ENCODE measurements at regions not wholly inside any gene's neighbourhood (a gene's known extent, or its start where the extent isn't known, plus 50 kb on each side); places are given as distances from the start of the nearest gene placed in this dataset.

GRCh38 chr11:130550984-130551383 lies 102.5 kb downstream of the ADAMTS15 start:
- H3K4me3 ChIP-seq (ENCODE audit: low read depth, low read length), result no peak overlapping the region
- no peak for DNase-seq (ENCODE audit: low read depth)
- no peak for TF ChIP-seq CTCF (IDR thresholded peaks at IDR 0.05; ENCODE audit: low read depth, low read length, missing control alignments)

GRCh38 chr11:130551388-130551787 lies 102.9 kb downstream of the ADAMTS15 start:
- TF ChIP-seq CTCF (IDR thresholded peaks at IDR 0.05; ENCODE audit: low read depth, low read length, missing control alignments), result no peak
- no peak for DNase-seq (ENCODE audit: low read depth)
- H3K4me3 ChIP-seq (ENCODE audit: low read depth, low read length), result no peak overlapping the region

GRCh38 chr11:130553306-130553705 lies 104.9 kb downstream of the ADAMTS15 start:
- DNase-seq (ENCODE audit: low read depth), result no peak
- no peak for TF ChIP-seq CTCF (IDR thresholded peaks at IDR 0.05; ENCODE audit: low read depth, low read length, missing control alignments)
- H3K4me3 ChIP-seq (ENCODE audit: low read depth, low read length), result no peak overlapping the region

- no peak for TF ChIP-seq CTCF (IDR thresholded peaks at IDR 0.05; ENCODE audit: low read depth, low read length, missing control alignments)
- DNase-seq (ENCODE audit: low read depth), result no peak
Measured at GRCh38 chr11:130554241-130555055, 106.0 kb downstream of the ADAMTS15 start.

DNA sequence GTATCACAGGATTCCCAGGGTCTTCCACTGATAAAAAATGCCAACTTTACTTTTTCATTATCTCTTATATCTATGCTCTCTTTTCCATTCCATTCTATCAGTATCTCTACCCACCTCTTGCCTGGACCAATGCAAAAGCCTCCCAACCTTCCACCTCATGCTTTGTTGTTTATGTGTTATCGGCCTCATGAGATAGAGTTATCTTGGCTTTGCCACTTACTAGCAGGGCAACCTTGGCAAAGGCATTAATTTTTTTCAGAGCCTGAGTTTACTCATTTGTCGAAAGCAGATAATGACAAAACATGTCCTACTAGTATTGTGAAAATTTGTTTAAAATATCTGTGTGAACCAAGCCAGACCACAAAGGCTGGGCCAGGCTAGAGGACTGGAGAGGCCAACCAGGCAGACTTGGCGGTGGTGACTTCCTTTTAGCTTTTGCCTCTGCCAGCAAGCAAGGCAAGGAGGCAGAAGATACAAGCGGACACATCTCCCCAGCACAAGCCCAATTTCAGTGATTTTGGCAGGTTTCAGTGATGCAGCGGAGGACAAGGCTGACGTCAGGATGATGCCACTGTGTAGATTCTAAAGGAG lies 106.9 kb downstream of the ADAMTS15 start:
- no peak overlapping the region for H3K4me3 ChIP-seq (ENCODE audit: low read depth, low read length)
- no peak for TF ChIP-seq CTCF (IDR thresholded peaks at IDR 0.05; ENCODE audit: low read depth, low read length, missing control alignments)
- no peak for DNase-seq (ENCODE audit: low read depth)

More at GRCh38 chr11:130554241-130555055, 106.0 kb downstream of the ADAMTS15 start:
- H3K4me3 ChIP-seq (ENCODE audit: low read depth, low read length), result no peak overlapping the region

- H3K4me3 ChIP-seq (ENCODE audit: low read depth, low read length), result no peak overlapping the region
- DNase-seq (ENCODE audit: low read depth), result no peak
- TF ChIP-seq CTCF (IDR thresholded peaks at IDR 0.05; ENCODE audit: low read depth, low read length, missing control alignments), result no peak
Measured at GRCh38 chr11:130560000-130560780, 111.7 kb downstream of the ADAMTS15 start.

All from GM12864 (cell line).